Lower lobe of right lung (tissue), 2 donors: ENCODE measurements at regions not wholly inside any gene's neighbourhood (a gene's known extent, or its start where the extent isn't known, plus 50 kb on each side); places are given as distances from the start of the nearest gene placed in this dataset.

Experiments
- ATAC-seq, 2 donors: fragments of 200-7000 bp; cut with Tn5 transposase; one replicate each; pipeline ENCODE4 v1.9.1; 2020 to 2022; ENCODE audit warnings: mild to moderate bottlenecking in 2 of 2, moderate library complexity in 2 of 2
- DNase-seq: peaks from one replicate; pipeline ENCODE4 v3.0.0-alpha.2; 2020
- H3K27ac ChIP-seq: fragments of 200-600 bp; one replicate; pipeline ENCODE4 v1.8.0; 2022
- H3K27me3 ChIP-seq: fragments of 200-600 bp; one replicate; pipeline ENCODE4 v1.8.0; 2022; ENCODE audit warnings: low read depth
- H3K36me3 ChIP-seq: fragments of 200-600 bp; one replicate; pipeline ENCODE4 v1.8.0; 2022; ENCODE audit warnings: mild to moderate bottlenecking
- H3K4me1 ChIP-seq: fragments of 200-600 bp; one replicate; pipeline ENCODE4 v1.8.0; 2022
- H3K4me3 ChIP-seq: fragments of 200-600 bp; one replicate; pipeline ENCODE4 v1.8.0; 2022; ENCODE audit warnings: mild to moderate bottlenecking
- H3K9me3 ChIP-seq: fragments of 200-600 bp; one replicate; pipeline ENCODE4 v1.8.0; 2022
- intact Hi-C: fragments of 100-400 bp; cut with DNase I; formaldehyde crosslinking; loops from one replicate; pipeline ENCODE4 v1.11.0; 2022
- TF ChIP-seq, protein P1 (sequence below): fragments of 200-600 bp; IDR thresholded peaks from one replicate; pipeline ENCODE4 v1.8.0; 2022; ENCODE audit warnings: antibody characterized with exemption, mild to moderate bottlenecking
- donor health status: DM: no; HTN: yes; CAD: no; lungs with severe emphysema.

DNA sequence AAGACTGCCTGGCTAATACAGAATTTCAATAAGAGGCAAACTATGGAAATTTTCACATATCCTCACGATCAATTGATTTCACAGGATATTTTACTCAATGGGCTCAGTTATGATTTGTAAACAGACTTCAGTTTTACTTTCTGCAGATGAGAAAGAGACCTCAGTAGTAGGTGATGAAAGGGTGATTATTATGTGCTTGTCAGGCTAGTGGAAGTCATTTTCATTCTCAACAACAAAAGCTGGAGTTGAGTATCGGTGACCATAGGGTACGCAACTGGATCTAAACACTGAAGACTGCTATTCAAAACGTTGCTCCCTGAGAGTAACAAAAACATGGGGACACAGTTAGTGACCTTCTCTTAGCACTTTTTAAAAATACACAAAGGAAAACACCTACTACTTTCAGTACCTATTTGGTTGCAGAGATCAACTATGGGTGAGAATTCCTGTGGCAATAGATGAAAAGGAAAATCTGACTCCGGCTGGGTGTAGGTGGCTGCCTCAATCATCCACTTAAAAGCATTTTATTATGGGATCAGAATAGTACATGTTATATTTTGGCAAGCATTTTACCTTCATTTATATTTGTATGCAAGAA is 126.2 kb upstream of the VRK2 start:
- Histone ChIP-seq H3K27ac (no peak overlapping the region), H3K4me3 (no peak overlapping the region)
- intact Hi-C loops = no loop called here

DNA sequence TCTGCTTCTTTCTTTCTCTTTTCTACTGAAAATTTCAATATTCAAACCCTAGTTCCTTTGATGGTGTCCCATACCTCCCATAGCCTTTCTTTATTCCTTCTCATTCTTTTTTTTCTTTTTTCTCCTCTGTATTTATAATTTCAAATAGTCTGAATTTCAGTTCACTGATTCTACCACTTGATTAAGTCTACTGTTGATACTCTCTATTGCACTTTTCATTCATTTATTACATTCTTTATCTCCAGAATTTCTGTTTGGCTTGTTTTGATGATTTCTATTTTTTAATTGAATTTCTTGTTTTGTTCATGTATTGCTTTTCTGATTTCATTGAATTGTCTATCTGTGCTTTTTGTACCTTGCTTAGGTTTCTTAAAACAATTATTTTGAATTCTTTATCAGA is 111.9 kb upstream of the VRK2 start:
- Histone ChIP-seq H3K4me1 (no peaks in the 10 kb centered on the region), H3K27me3 (no peaks in the 10 kb centered on the region)
- no peak for ATAC-seq

More for the DNA sequence above, 126.2 kb upstream of the VRK2 start:
- Histone ChIP-seq H3K27me3 (no peaks in the 10 kb centered on the region), H3K4me1 (no peaks in the 10 kb centered on the region), H3K9me3 (no peaks in the 10 kb centered on the region), H3K36me3 (no peaks in the 10 kb centered on the region)
- ATAC-seq (no peak), DNase-seq (no peak)
- TF ChIP-seq, protein P1, sequence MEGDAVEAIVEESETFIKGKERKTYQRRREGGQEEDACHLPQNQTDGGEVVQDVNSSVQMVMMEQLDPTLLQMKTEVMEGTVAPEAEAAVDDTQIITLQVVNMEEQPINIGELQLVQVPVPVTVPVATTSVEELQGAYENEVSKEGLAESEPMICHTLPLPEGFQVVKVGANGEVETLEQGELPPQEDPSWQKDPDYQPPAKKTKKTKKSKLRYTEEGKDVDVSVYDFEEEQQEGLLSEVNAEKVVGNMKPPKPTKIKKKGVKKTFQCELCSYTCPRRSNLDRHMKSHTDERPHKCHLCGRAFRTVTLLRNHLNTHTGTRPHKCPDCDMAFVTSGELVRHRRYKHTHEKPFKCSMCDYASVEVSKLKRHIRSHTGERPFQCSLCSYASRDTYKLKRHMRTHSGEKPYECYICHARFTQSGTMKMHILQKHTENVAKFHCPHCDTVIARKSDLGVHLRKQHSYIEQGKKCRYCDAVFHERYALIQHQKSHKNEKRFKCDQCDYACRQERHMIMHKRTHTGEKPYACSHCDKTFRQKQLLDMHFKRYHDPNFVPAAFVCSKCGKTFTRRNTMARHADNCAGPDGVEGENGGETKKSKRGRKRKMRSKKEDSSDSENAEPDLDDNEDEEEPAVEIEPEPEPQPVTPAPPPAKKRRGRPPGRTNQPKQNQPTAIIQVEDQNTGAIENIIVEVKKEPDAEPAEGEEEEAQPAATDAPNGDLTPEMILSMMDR = no peak

DNA sequence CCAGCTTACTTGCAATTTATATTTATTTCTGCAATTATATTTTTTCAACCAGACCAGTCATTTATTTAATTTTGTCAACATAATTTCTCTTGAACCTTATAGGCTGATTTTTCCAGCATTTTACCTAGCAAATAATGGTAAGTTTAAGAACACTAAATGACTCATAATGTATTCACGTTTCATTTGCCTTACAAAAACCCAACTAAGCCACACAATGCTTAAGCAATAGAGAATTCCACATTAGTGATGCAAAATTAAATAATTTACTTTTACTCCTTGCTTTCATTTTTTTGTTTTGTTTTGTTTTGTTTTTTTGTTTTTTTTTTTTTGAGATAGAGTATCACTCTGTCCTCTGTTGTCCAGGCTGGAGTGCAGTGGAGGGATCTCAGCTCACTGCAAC is 110.4 kb upstream of the VRK2 start:
- TF ChIP-seq, protein P1 = no peak
- intact Hi-C loops = no loop called here
- no peak for ATAC-seq

More for the DNA sequence above, 111.9 kb upstream of the VRK2 start:
- DNase-seq = no peak
- TF ChIP-seq, protein P1 = no peak
- intact Hi-C loops = no loop called here
- Histone ChIP-seq H3K27ac (no peak overlapping the region), H3K9me3 (peaks cover 16% of the 10 kb centered on the region), H3K4me3 (no peak overlapping the region), H3K36me3 (no peaks in the 10 kb centered on the region)

DNA sequence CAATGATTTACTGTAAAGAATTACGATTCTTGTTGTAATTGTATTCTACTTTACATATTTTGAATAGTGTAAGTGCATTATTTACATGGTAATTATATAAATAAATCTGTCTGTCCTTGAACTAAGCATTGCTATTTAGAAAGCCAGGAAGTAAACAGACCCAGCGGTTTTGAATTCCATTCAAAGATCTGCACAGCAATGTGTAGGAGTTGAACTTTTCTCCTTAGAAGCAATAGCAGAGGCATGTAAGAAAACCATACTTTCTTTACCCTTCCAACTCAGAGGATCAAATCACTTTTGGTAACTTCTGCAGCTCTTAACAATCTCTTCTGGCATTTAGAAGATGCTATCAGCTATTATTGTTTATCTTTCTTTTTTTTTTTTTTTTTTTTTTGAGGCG is 109.2 kb upstream of the VRK2 start:
- Histone ChIP-seq H3K27ac (no peak overlapping the region), H3K36me3 (no peaks in the 10 kb centered on the region), H3K27me3 (no peaks in the 10 kb centered on the region), H3K9me3 (peaks cover 16% of the 10 kb centered on the region), H3K4me3 (no peak overlapping the region), H3K4me1 (no peaks in the 10 kb centered on the region)
- ATAC-seq = no peak
- intact Hi-C loops = no loop called here
- DNase-seq = no peak
- TF ChIP-seq, protein P1 = no peak

More for the DNA sequence above, 110.4 kb upstream of the VRK2 start:
- H3K36me3 ChIP-seq = no peaks in the 10 kb centered on the region
- H3K4me3 ChIP-seq = no peak overlapping the region
- no peaks in the 10 kb centered on the region for H3K27me3 ChIP-seq
- H3K9me3 ChIP-seq = peaks cover 16% of the 10 kb centered on the region
- no peak overlapping the region for H3K27ac ChIP-seq
- no peak for DNase-seq
- no peaks in the 10 kb centered on the region for H3K4me1 ChIP-seq

DNA sequence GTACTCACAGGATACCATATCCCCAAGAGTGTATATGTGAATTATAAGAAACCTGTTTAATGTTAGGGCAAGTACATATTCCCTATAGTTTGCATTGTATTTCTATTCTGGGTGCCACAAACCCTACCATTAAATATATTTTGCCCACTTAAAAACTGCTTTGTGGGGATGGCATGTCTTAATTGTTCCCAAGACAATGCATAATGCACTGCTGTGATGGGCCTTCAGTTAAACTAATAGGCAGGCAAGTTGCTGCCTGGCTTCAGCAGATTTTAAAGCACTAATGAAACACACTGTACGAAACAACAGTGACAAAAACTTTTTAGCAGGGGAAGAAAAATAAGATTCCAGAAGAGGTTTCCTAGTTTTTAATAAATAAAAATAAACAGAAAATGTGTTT is 104.8 kb upstream of the VRK2 start:
- H3K4me3 ChIP-seq = no peak overlapping the region
- H3K27me3 ChIP-seq = no peaks in the 10 kb centered on the region
- TF ChIP-seq, protein P1 = no peak
- intact Hi-C loops = no loop called here
- no peaks in the 10 kb centered on the region for H3K36me3 ChIP-seq
- no peaks in the 10 kb centered on the region for H3K9me3 ChIP-seq
- no peak for DNase-seq
- no peak for ATAC-seq
- H3K4me1 ChIP-seq = no peaks in the 10 kb centered on the region
- no peak overlapping the region for H3K27ac ChIP-seq

DNA sequence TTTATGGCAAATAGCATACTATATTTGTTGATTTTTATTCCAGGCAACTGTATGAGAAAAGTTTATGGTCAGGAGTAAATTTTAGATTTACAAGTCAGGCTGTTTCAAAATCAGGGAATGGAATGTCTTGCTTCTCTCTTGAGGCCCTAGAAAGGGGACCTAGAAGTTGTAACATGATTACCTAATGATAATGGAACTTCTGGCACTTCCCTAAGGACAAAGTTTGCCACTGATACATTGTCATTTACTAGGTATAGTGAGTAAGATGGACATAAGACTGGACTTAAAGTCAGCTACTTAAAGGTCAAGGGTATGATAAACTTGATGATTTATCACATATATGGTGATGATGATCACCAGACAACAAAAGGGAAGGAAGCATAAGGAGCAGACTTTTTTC is 103.3 kb upstream of the VRK2 start:
- DNase-seq = no peak
- TF ChIP-seq, protein P1 = no peak
- intact Hi-C loops = no loop called here
- Histone ChIP-seq H3K27ac (no peak overlapping the region), H3K9me3 (no peaks in the 10 kb centered on the region), H3K27me3 (no peaks in the 10 kb centered on the region), H3K36me3 (no peaks in the 10 kb centered on the region), H3K4me1 (no peaks in the 10 kb centered on the region), H3K4me3 (no peak overlapping the region)
- ATAC-seq = no peak
